ENCODE measurements at regions not wholly inside any gene's neighbourhood (a gene's known extent, or its start where the extent isn't known, plus 50 kb on each side); places are given as distances from the start of the nearest gene placed in this dataset.

GRCh38 chr11:69943506-69943905, 124.3 kb upstream of the FGF3 start:
- no peak for TF ChIP-seq CTCF (IDR thresholded peaks at IDR 0.05)
- no peak for TF ChIP-seq POLR2AphosphoS5 (IDR thresholded peaks at IDR 0.05)
- no peak for TF ChIP-seq EP300 (IDR thresholded peaks at IDR 0.05)
- TF ChIP-seq POLR2A (IDR thresholded peaks at IDR 0.05), result no peak
- WGBS, 2 donors, result 78 to 80% methylated on average over 11 of the region's 11 CpGs
- H3K27me3 ChIP-seq, result no peaks in the 10 kb centered on the region
- DNase-seq, result no peak
- intact Hi-C loops (cut with DNase I), result no loop called here
- no peaks in the 10 kb centered on the region for H3K36me3 ChIP-seq
- peaks cover 0 to 12% (median 5%) of the 10 kb centered on the region in 4 donors for H3K4me1 ChIP-seq
- peak overlapping the region in 1 of 4 donors; percentile 14 for H3K27ac ChIP-seq
- no peaks in the 10 kb centered on the region for H3K9me3 ChIP-seq
- H3K4me3 ChIP-seq, result no peak overlapping the region

- H3K9me3 ChIP-seq, result no peaks in the 10 kb centered on the region
- WGBS, 2 donors, result 89 to 90% methylated on average over 10 of the region's 10 CpGs
- TF ChIP-seq CTCF (IDR thresholded peaks at IDR 0.05), result no peak
- no peak for TF ChIP-seq EP300 (IDR thresholded peaks at IDR 0.05)
- TF ChIP-seq POLR2A (IDR thresholded peaks at IDR 0.05), result no peak
- TF ChIP-seq POLR2AphosphoS5 (IDR thresholded peaks at IDR 0.05), result no peak
- H3K27me3 ChIP-seq, result no peaks in the 10 kb centered on the region
- no peaks in the 10 kb centered on the region for H3K36me3 ChIP-seq
- no peak overlapping the region for H3K4me3 ChIP-seq
- intact Hi-C loops (cut with DNase I), result no loop called here
- H3K4me1 ChIP-seq, result peaks cover 0 to 11% (median 5%) of the 10 kb centered on the region in 4 donors
- H3K27ac ChIP-seq, result no peak overlapping the region
- no peak for DNase-seq
Observed at GRCh38 chr11:69944146-69944795, 125.1 kb upstream of the FGF3 start.

GRCh38 chr11:69945157-69945556, 125.9 kb upstream of the FGF3 start:
- H3K36me3 ChIP-seq, result no peaks in the 10 kb centered on the region
- H3K4me1 ChIP-seq, result peaks cover 0 to 3% (median 1%) of the 10 kb centered on the region in 4 donors
- DNase-seq, result no peak
- H3K9me3 ChIP-seq, result no peaks in the 10 kb centered on the region
- TF ChIP-seq CTCF (IDR thresholded peaks at IDR 0.05), result no peak
- TF ChIP-seq EP300 (IDR thresholded peaks at IDR 0.05), result no peak
- TF ChIP-seq POLR2A (IDR thresholded peaks at IDR 0.05), result no peak
- no peak for TF ChIP-seq POLR2AphosphoS5 (IDR thresholded peaks at IDR 0.05)
- H3K4me3 ChIP-seq, result no peak overlapping the region
- no peak overlapping the region for H3K27ac ChIP-seq
- 70 to 84% methylated on average over 1 of the region's 1 CpG for WGBS, 2 donors
- intact Hi-C loops (cut with DNase I), result no loop called here
- H3K27me3 ChIP-seq, result peaks cover 0 to 8% (median 0%) of the 10 kb centered on the region in 3 donors

GRCh38 chr11:69947059-69947792, 128.0 kb upstream of the FGF3 start:
- WGBS, 2 donors, result 93% methylated on average over 5 of the region's 5 CpGs
- Histone ChIP-seq H3K4me3 (no peak overlapping the region), H3K27ac (no peak overlapping the region), H3K27me3 (peaks cover 0 to 19% (median 0%) of the 10 kb centered on the region in 3 donors), H3K4me1 (no peaks in the 10 kb centered on the region), H3K36me3 (no peaks in the 10 kb centered on the region), H3K9me3 (no peaks in the 10 kb centered on the region)
- intact Hi-C loops (cut with DNase I), result no loop called here
- no peak for DNase-seq
- no peak for TF ChIP-seq EP300 (IDR thresholded peaks at IDR 0.05)
- TF ChIP-seq POLR2A (IDR thresholded peaks at IDR 0.05), result no peak
- no peak for TF ChIP-seq POLR2AphosphoS5 (IDR thresholded peaks at IDR 0.05)
- no peak for TF ChIP-seq CTCF (IDR thresholded peaks at IDR 0.05)

All from sigmoid colon (tissue), 6 donors.